HL-60 (cell line): ENCODE measurements at regions not wholly inside any gene's neighbourhood (a gene's known extent, or its start where the extent isn't known, plus 50 kb on each side); places are given as distances from the start of the nearest gene placed in this dataset.

Experiments
- DNase-seq, 2 experiments: peaks; one replicate each; pipeline ENCODE4 v3.0.0-alpha.2; 2010 to 2020; ENCODE audit warnings: low read depth in 1 of 2, low spot score in 1 of 2
- H3K27ac ChIP-seq: fragments of 250-450 bp; sonication (Bioruptor Pico); replicated peaks from 2 replicates; pipeline ENCODE4 v1.5.1; 2020; ENCODE audit warnings: mild to moderate bottlenecking, moderate library complexity
- H3K27me3 ChIP-seq: fragments of 250-450 bp; sonication (Bioruptor Pico); 2 replicates; pipeline ENCODE4 v1.5.1; 2021; ENCODE audit warnings: mild to moderate bottlenecking, moderate library complexity; ENCODE audit not compliant: insufficient read depth, poor library complexity, severe bottlenecking
- H3K4me3 ChIP-seq: replicated peaks from 2 replicates; pipeline ENCODE4 v1.5.1; 2011; ENCODE audit warnings: mild to moderate bottlenecking, control low read depth, low read length; ENCODE audit not compliant: insufficient read depth
- GABPA ChIP-seq: IDR thresholded peaks from 2 replicates; pipeline ENCODE4 v1.6.1; 2012; ENCODE audit warnings: low read depth
- POLR2AphosphoS5 ChIP-seq: IDR thresholded peaks from 2 replicates; pipeline ENCODE4 v1.6.1; 2012; ENCODE audit warnings: low read depth
- SPI1 ChIP-seq: IDR thresholded peaks from 2 replicates; pipeline ENCODE4 v1.6.1; 2012; ENCODE audit warnings: low read depth, mild to moderate bottlenecking, borderline replicate concordance
- TF ChIP-seq, protein P1 (sequence below): IDR thresholded peaks from one replicate; pipeline ENCODE4 v1.5.1; 2011; ENCODE audit warnings: low read length, control low read depth, inconsistent platforms; ENCODE audit not compliant: insufficient read depth
- TF ChIP-seq, protein P2 (sequence below): IDR thresholded peaks from 2 replicates; pipeline ENCODE4 v1.6.1; 2012; ENCODE audit warnings: low read depth; ENCODE audit not compliant: insufficient replicate concordance

DNA sequence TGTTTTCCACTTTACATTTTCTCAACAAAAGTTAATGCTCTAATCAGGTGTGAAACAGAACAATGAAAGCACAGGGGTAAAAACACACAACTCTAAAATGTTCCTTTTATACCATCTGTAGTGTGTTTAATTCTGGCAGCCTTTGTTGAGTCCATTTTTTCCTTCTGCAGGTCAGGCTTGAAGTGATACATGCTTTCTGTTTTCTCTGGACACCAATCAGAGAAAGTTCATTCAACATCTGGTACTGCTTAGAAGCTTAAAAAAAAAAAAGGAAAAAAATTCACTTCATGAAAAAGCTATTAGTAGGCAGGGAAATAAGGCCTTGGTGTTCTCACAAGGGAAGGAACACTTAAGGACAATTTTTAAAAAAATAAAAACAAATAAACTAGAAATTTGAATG is 231.3 kb upstream of the RHOBTB1 start:
- TF ChIP-seq, protein P1, sequence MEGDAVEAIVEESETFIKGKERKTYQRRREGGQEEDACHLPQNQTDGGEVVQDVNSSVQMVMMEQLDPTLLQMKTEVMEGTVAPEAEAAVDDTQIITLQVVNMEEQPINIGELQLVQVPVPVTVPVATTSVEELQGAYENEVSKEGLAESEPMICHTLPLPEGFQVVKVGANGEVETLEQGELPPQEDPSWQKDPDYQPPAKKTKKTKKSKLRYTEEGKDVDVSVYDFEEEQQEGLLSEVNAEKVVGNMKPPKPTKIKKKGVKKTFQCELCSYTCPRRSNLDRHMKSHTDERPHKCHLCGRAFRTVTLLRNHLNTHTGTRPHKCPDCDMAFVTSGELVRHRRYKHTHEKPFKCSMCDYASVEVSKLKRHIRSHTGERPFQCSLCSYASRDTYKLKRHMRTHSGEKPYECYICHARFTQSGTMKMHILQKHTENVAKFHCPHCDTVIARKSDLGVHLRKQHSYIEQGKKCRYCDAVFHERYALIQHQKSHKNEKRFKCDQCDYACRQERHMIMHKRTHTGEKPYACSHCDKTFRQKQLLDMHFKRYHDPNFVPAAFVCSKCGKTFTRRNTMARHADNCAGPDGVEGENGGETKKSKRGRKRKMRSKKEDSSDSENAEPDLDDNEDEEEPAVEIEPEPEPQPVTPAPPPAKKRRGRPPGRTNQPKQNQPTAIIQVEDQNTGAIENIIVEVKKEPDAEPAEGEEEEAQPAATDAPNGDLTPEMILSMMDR = no peak
- no peak for TF ChIP-seq GABPA
- TF ChIP-seq POLR2AphosphoS5 = no peak
- TF ChIP-seq, protein P2, sequence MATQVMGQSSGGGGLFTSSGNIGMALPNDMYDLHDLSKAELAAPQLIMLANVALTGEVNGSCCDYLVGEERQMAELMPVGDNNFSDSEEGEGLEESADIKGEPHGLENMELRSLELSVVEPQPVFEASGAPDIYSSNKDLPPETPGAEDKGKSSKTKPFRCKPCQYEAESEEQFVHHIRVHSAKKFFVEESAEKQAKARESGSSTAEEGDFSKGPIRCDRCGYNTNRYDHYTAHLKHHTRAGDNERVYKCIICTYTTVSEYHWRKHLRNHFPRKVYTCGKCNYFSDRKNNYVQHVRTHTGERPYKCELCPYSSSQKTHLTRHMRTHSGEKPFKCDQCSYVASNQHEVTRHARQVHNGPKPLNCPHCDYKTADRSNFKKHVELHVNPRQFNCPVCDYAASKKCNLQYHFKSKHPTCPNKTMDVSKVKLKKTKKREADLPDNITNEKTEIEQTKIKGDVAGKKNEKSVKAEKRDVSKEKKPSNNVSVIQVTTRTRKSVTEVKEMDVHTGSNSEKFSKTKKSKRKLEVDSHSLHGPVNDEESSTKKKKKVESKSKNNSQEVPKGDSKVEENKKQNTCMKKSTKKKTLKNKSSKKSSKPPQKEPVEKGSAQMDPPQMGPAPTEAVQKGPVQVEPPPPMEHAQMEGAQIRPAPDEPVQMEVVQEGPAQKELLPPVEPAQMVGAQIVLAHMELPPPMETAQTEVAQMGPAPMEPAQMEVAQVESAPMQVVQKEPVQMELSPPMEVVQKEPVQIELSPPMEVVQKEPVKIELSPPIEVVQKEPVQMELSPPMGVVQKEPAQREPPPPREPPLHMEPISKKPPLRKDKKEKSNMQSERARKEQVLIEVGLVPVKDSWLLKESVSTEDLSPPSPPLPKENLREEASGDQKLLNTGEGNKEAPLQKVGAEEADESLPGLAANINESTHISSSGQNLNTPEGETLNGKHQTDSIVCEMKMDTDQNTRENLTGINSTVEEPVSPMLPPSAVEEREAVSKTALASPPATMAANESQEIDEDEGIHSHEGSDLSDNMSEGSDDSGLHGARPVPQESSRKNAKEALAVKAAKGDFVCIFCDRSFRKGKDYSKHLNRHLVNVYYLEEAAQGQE = no peak
- no peak for TF ChIP-seq SPI1
- DNase-seq = no peak
- Histone ChIP-seq H3K27ac (no peak overlapping the region), H3K4me3 (no peak overlapping the region), H3K27me3 (peaks cover 2% of the 10 kb centered on the region)

DNA sequence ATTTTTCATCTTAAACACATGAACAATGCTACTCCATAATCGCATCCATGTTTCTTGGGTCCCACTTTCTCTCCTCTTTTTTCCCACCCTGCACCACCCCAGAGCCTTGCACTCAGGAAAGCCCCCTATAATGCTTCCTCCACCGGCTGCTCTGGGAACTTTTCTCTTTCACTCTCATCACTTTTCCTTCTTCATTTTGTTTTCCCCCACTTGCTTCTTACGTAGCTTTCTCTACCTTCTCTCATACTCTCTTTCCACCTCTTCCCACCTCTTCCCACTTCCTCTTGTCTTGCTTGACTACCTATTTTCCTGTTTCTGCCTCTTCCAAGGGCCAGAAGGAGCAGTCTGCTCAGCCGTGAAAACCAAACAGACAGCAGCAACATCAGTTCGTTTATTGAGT is 229.5 kb upstream of the RHOBTB1 start:
- H3K27ac ChIP-seq = no peak overlapping the region
- DNase-seq = no peak
- TF ChIP-seq, protein P2 = no peak
- no peak for TF ChIP-seq POLR2AphosphoS5
- TF ChIP-seq SPI1 = no peak
- no peak for TF ChIP-seq GABPA
- TF ChIP-seq, protein P1 = no peak
- H3K27me3 ChIP-seq = peaks cover 2% of the 10 kb centered on the region
- H3K4me3 ChIP-seq = no peak overlapping the region

DNA sequence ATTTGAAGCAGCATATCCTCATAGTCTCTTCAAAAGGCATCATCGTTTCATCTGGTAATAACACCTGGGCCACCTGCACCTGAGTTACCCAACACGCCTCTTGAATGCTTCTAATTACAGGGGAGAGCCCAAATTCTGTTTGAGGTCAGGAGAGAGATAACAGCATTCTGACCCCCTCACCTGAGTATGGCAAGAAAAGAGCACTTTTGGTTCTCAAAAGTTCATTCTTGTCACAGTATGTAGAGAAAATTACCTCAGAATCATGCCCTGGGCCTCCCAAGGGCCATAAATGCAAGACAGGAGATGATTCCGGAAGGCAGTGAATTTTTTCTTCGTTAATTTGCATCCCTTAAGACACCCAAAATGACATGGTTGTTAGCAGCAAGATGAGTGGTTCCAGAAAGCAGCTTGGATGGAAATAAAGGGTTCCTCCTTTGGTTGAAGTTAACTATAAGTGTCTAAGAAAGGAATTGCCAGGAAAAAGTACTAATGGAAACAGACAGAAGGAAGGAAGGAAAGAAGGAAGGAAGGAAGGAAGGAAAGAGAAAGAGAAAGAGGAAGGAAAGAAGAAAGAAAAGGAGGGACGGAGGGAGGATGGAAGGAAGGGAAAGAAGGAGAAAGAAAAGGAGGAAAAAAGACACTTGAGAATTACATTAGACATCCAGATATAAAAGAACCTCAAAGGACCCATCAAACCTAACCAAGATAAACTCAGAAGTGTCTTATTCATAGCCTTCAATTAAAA is 228.4 kb upstream of the RHOBTB1 start:
- TF ChIP-seq, protein P2 = no peak
- TF ChIP-seq POLR2AphosphoS5 (no peak), GABPA (no peak), SPI1 (no peak)
- TF ChIP-seq, protein P1 = no peak
- Histone ChIP-seq H3K27me3 (peaks cover 2% of the 10 kb centered on the region), H3K4me3 (no peak overlapping the region), H3K27ac (no peak overlapping the region)
- no peak for DNase-seq
